HL-60 (cell line): ENCODE measurements at regions not wholly inside any gene's neighbourhood (a gene's known extent, or its start where the extent isn't known, plus 50 kb on each side); places are given as distances from the start of the nearest gene placed in this dataset.

Source experiments
- GABPA ChIP-seq: IDR thresholded peaks from 2 replicates; pipeline ENCODE4 v1.6.1; 2012; ENCODE audit warnings: low read depth
- POLR2AphosphoS5 ChIP-seq: IDR thresholded peaks from 2 replicates; pipeline ENCODE4 v1.6.1; 2012; ENCODE audit warnings: low read depth
- REST ChIP-seq: IDR thresholded peaks from 2 replicates; pipeline ENCODE4 v1.6.1; 2012; ENCODE audit warnings: low read depth; ENCODE audit not compliant: insufficient replicate concordance
- TF ChIP-seq, protein P1 (sequence below): IDR thresholded peaks from one replicate; pipeline ENCODE4 v1.5.1; 2011; ENCODE audit warnings: low read length, control low read depth, inconsistent platforms; ENCODE audit not compliant: insufficient read depth

GRCh38 chr3:111246967-111247760 lies 175.5 kb downstream of the NECTIN3 start:
- TF ChIP-seq, protein P1, sequence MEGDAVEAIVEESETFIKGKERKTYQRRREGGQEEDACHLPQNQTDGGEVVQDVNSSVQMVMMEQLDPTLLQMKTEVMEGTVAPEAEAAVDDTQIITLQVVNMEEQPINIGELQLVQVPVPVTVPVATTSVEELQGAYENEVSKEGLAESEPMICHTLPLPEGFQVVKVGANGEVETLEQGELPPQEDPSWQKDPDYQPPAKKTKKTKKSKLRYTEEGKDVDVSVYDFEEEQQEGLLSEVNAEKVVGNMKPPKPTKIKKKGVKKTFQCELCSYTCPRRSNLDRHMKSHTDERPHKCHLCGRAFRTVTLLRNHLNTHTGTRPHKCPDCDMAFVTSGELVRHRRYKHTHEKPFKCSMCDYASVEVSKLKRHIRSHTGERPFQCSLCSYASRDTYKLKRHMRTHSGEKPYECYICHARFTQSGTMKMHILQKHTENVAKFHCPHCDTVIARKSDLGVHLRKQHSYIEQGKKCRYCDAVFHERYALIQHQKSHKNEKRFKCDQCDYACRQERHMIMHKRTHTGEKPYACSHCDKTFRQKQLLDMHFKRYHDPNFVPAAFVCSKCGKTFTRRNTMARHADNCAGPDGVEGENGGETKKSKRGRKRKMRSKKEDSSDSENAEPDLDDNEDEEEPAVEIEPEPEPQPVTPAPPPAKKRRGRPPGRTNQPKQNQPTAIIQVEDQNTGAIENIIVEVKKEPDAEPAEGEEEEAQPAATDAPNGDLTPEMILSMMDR, result no peak
- TF ChIP-seq GABPA, result no peak
- no peak for TF ChIP-seq REST
- TF ChIP-seq POLR2AphosphoS5, result no peak
